Peyer's patch (tissue), 4 donors: ENCODE measurements at regions not wholly inside any gene's neighbourhood (a gene's known extent, or its start where the extent isn't known, plus 50 kb on each side); places are given as distances from the start of the nearest gene placed in this dataset.

Source experiments
- DNase-seq, 3 donors: peaks; one replicate each; pipeline ENCODE4 v3.0.0-alpha.2; 2017 to 2019
- H3K27ac ChIP-seq, 4 donors: fragments of 200-600 bp; sonication (generic); one replicate each; pipeline ENCODE4 v1.5.1; 2016 to 2019
- H3K27me3 ChIP-seq, 2 donors: fragments of 200-600 bp; sonication (generic); one replicate each; pipeline ENCODE4 v1.5.1; 2019
- H3K36me3 ChIP-seq, 3 donors: fragments of 200-600 bp; sonication (generic); one replicate each; pipeline ENCODE4 v1.5.1; 2016 to 2019
- H3K4me1 ChIP-seq, 4 donors: fragments of 200-600 bp; sonication (generic); one replicate each; pipeline ENCODE4 v1.5.1; 2016 to 2019
- H3K4me3 ChIP-seq, 4 donors: fragments of 200-600 bp; sonication (generic); 1 replicate in 3 of 4; 2 replicates in 1 of 4; pipeline ENCODE4 v1.5.1; 2016 to 2019; ENCODE audit warnings: mild to moderate bottlenecking in 1 of 4
- H3K9me3 ChIP-seq, 4 donors: fragments of 200-600 bp; sonication (generic); one replicate each; pipeline ENCODE4 v1.5.1; 2016 to 2019; ENCODE audit warnings: mild to moderate bottlenecking in 1 of 4
- POLR2A ChIP-seq, 2 donors: fragments of 450-650 bp; IDR thresholded peaks; one replicate each; pipeline ENCODE4 v1.5.1; 2017; ENCODE audit warnings: antibody characterized with exemption in 2 of 2, mild to moderate bottlenecking in 2 of 2, moderate library complexity in 2 of 2
- TF ChIP-seq, protein P1 (sequence below), 6 experiments: fragments of 450-650 bp in 4 of 6; fragments of 200-600 bp in 2 of 6; sonication (generic) in 1 of 6; IDR thresholded peaks; one replicate each; pipeline ENCODE4 v1.5.1; 2017 to 2019; ENCODE audit warnings: antibody characterized with exemption in 6 of 6, mild to moderate bottlenecking in 3 of 6, moderate library complexity in 1 of 6

- Histone ChIP-seq H3K27ac (no peak overlapping the region), H3K9me3 (no peaks in the 10 kb centered on the region), H3K27me3 (no peaks in the 10 kb centered on the region), H3K4me3 (no peak overlapping the region), H3K36me3 (no peaks in the 10 kb centered on the region), H3K4me1 (no peaks in the 10 kb centered on the region)
- TF ChIP-seq, protein P1, sequence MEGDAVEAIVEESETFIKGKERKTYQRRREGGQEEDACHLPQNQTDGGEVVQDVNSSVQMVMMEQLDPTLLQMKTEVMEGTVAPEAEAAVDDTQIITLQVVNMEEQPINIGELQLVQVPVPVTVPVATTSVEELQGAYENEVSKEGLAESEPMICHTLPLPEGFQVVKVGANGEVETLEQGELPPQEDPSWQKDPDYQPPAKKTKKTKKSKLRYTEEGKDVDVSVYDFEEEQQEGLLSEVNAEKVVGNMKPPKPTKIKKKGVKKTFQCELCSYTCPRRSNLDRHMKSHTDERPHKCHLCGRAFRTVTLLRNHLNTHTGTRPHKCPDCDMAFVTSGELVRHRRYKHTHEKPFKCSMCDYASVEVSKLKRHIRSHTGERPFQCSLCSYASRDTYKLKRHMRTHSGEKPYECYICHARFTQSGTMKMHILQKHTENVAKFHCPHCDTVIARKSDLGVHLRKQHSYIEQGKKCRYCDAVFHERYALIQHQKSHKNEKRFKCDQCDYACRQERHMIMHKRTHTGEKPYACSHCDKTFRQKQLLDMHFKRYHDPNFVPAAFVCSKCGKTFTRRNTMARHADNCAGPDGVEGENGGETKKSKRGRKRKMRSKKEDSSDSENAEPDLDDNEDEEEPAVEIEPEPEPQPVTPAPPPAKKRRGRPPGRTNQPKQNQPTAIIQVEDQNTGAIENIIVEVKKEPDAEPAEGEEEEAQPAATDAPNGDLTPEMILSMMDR (IDR thresholded peaks at IDR 0.05) = no peak
- TF ChIP-seq POLR2A (IDR thresholded peaks at IDR 0.05) = no peak
- no peak for DNase-seq
Observed at GRCh38 chr6:126202707-126203106, 137.2 kb upstream of the CENPW start.

GRCh38 chr6:126204126-126204525 lies 135.8 kb upstream of the CENPW start:
- Histone ChIP-seq H3K36me3 (no peaks in the 10 kb centered on the region), H3K9me3 (no peaks in the 10 kb centered on the region), H3K4me1 (no peaks in the 10 kb centered on the region), H3K27me3 (no peaks in the 10 kb centered on the region), H3K27ac (no peak overlapping the region), H3K4me3 (no peak overlapping the region)
- DNase-seq = no peak
- TF ChIP-seq, protein P1 (IDR thresholded peaks at IDR 0.05) = no peak

DNA sequence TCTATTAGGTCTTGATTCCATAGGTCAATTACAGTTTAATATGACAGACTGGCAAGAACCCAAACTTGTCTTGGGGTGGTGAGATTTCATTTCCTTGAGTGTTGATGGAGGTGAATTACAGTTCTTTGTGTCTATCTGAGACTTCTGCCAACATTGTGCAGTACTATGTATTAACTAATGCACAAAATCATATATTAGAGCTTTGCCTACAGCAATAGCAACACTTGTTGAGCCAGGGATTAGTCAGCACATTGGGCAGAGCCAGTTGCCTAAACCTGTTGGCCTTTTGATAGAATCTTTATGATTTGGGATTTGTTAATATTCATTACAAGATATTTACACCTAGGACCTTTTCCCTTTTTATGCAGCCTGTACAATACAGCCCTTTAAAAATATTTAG lies 135.3 kb upstream of the CENPW start:
- TF ChIP-seq, protein P1 (IDR thresholded peaks at IDR 0.05) = no peak
- TF ChIP-seq POLR2A (IDR thresholded peaks at IDR 0.05) = no peak
- H3K4me1 ChIP-seq = no peaks in the 10 kb centered on the region
- H3K4me3 ChIP-seq = no peak overlapping the region
- no peaks in the 10 kb centered on the region for H3K36me3 ChIP-seq
- DNase-seq = no peak
- H3K27ac ChIP-seq = no peak overlapping the region
- no peaks in the 10 kb centered on the region for H3K27me3 ChIP-seq
- no peaks in the 10 kb centered on the region for H3K9me3 ChIP-seq

GRCh38 chr6:126206504-126207246 lies 133.2 kb upstream of the CENPW start:
- Histone ChIP-seq H3K9me3 (no peaks in the 10 kb centered on the region), H3K36me3 (no peaks in the 10 kb centered on the region), H3K4me1 (no peaks in the 10 kb centered on the region), H3K4me3 (no peak overlapping the region), H3K27ac (no peak overlapping the region), H3K27me3 (no peaks in the 10 kb centered on the region)
- no peak for DNase-seq
- TF ChIP-seq, protein P1 (IDR thresholded peaks at IDR 0.05) = no peak
- no peak for TF ChIP-seq POLR2A (IDR thresholded peaks at IDR 0.05)

DNA sequence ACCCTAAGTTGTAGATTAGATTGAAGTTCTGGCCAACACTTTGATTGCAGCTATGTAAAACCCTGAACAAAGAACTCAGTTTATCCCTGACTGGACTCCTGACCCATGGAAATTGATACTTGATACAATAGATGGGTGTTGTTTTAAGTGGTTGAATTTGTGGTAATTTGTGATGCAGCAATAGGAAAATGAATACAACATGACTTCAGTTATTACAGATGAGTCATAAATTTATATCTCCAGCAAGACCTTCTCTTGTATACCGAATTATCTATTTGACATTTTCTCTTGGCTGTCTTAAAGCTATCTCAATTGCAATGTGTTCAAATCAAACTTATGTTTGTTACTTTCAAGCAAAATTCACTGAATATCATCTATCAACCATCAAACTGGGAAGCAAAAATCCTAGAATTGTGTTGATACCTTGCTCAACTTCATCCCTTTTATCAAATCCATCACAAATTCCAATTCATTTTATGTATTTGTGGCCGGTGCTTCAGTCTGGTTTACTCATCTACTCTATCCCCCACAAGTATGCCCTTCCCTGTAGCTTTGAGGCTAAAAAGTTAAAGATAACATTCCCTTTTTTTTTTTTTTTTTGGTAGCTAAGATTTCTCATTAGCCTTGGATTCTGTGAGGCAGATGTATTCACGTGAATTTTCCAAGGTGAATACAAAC lies 129.4 kb upstream of the CENPW start:
- Histone ChIP-seq H3K36me3 (no peaks in the 10 kb centered on the region), H3K9me3 (no peaks in the 10 kb centered on the region), H3K27me3 (no peaks in the 10 kb centered on the region), H3K4me1 (no peaks in the 10 kb centered on the region), H3K27ac (no peak overlapping the region), H3K4me3 (no peak overlapping the region)
- DNase-seq = no peak
- no peak for TF ChIP-seq POLR2A (IDR thresholded peaks at IDR 0.05)
- TF ChIP-seq, protein P1 (IDR thresholded peaks at IDR 0.05) = no peak
